Head of caudate nucleus (tissue), 42 donors: ENCODE measurements at regions not wholly inside any gene's neighbourhood (a gene's known extent, or its start where the extent isn't known, plus 50 kb on each side); places are given as distances from the start of the nearest gene placed in this dataset.
"Not testable (repeated sequence)": the region's sequence is repeated elsewhere in the genome, so short reads cannot be mapped to it uniquely, and the experiment has no call there.

ENCODE experiments used
- DNase-seq, 42 donors: peaks; one replicate each; pipeline versions ENCODE4 v3.0.0 to v3.0.0-alpha.2; 2020 to 2021; ENCODE audit warnings: mixed read lengths in 7 of 42
- intact Hi-C: fragments of 100-400 bp; cut with DNase I; formaldehyde crosslinking; loops from one replicate; pipeline ENCODE4 v1.15.0; 2022

DNA sequence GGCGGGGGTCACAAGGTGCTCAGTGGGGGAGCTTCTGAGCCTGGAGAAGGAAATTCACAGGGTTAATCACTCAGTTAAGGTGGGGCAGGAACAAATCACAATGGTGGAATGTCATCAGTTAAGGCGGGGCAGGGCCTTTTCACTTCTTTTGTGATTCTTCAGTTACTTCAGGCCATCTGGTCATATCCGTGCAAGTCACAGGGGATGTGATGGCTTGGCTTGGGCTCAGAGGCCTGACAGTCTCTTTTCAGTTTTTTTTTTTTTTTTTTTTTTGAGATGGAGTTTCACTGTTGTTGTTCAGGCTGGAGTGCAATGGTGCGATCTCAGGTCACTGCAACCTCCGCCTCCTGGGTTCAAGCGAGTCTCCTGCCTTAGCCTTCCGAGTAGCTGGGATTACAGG is 499.4 kb downstream of the PCDH11X start:
- intact Hi-C loops, DNase-seq: not testable (repeated sequence)

DNA sequence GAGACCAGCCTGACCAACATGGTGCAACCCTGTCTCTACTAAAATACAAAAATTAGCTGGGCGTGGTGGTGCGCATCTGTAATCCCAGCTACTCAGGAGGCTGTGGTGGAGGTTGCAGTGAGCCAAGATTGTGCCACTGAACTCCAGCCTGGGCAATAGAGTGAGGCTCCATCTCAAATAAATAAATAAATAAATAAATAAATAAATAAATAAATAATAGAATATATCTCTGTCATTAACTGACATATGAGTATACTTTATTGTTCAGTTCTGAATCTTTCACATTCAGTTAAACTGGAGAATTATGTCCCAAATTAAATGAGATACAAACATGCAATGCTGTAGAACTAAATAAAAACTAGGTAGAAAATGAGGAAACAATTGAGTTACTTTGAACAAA is 501.2 kb downstream of the PCDH11X start:
- DNase-seq, intact Hi-C loops: not testable (repeated sequence)

DNA sequence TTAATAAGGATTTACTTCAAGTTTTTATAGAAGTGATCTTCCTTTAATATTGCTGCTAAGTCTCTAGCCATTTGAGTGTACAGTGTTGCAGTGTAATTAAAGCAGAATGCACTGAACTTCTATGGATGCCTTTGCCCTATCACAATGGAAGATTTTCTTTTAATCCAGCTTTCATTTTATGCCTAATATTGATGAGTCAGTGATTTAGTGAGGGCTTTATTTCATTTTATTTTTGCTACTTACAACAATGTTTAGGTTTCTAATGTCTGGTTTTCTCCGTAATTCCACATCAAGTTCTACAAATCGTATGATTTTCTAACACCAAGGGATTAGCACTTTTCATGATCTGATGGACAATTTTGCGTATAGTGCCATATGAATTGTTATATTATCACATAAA is 504.1 kb downstream of the PCDH11X start:
- DNase-seq = no peak
- intact Hi-C loops = no loop called here

DNA sequence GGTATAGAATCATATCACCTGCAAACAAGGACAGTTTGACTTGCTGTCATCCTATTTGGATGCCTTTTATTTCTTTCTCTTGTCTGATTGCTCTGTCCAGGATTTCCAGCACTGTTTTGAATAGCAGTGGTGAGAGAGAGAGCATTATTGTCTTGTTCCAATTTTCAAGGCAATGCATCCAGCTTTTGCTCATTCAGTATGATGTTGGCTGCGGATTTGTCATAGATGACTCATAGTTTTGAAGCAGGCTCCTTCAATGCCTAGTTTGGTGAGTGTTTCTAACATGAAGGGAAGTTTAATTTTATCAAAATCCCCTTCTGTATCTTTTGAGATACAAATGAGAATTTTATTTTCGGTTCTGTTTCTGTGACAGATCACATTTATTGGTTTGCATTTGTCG is 518.9 kb downstream of the PCDH11X start:
- intact Hi-C loops = not testable (repeated sequence)
- DNase-seq = peak in 7 of 42 donors; percentile 1 to 36 (median 16)

DNA sequence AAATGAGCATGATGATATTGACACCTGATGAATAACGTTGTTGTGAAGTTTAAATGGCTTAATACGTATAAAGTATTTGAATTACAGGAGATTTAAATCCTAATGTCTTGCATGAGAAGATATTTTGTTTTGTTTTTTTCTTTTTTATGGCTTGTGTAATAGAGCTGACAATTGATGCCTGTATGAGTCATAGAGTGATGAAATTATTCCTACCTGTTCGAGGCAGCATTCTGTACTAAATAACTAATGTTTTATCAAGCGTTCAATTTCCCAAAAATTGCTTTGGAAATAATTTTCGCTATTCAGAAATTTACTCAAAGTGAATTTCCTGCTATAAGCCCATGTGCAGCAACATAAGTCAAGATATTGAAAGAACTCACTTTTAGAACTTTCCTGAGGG is 554.0 kb downstream of the PCDH11X start:
- DNase-seq, intact Hi-C loops: not testable (repeated sequence)

DNA sequence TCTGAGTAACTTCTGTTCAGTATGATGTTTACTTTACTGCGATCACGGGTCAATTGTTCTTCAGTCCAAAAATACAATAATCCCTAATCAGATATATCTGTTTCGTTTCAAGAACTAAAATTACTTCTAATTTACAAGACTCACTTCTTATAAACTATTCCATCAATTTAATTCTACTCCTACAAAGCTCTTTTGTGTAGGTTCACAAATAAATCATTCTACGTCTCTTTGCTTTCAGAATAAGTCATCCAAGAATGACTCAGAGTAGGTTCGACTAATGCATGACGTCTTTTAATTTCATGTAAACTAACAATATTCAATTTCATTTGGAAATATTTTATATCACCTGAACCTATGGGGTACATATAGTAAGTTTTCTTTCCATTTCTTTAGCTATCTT is 571.9 kb downstream of the PCDH11X start:
- DNase-seq, intact Hi-C loops: not testable (repeated sequence)

DNA sequence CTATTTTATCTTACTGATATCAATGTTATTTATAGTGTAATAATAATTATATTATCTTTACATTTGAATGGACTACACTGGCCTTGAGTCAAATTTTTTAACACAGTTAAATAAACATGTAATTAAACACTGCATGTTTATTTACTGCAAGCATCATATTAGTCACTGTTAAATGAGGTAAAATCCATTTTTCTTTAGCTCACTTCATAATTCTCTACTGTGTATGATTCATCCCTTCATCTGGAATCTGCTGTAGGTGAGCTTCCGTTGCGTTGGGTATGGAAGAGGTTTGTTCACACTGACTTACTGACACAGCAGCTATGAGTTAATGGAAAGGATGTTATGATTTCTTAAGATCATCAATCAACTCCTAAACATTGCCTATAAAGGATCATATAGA is 572.3 kb downstream of the PCDH11X start:
- no peak for DNase-seq
- intact Hi-C loops = no loop called here
